ENCODE measurements at regions not wholly inside any gene's neighbourhood (a gene's known extent, or its start where the extent isn't known, plus 50 kb on each side); places are given as distances from the start of the nearest gene placed in this dataset.
"Not testable (repeated sequence)": the region's sequence is repeated elsewhere in the genome, so short reads cannot be mapped to it uniquely, and the experiment has no call there.

GRCh38 chr1:67584938-67585337, 100.1 kb upstream of the GADD45A start:
- no peak for DNase-seq (ENCODE audit: low read depth)

GRCh38 chr1:67586596-67586995, 98.4 kb upstream of the GADD45A start:
- no peak for DNase-seq (ENCODE audit: low read depth)

- no peak for DNase-seq (ENCODE audit: low read depth)
Observed at GRCh38 chr1:67588178-67588855, 96.7 kb upstream of the GADD45A start.

DNA sequence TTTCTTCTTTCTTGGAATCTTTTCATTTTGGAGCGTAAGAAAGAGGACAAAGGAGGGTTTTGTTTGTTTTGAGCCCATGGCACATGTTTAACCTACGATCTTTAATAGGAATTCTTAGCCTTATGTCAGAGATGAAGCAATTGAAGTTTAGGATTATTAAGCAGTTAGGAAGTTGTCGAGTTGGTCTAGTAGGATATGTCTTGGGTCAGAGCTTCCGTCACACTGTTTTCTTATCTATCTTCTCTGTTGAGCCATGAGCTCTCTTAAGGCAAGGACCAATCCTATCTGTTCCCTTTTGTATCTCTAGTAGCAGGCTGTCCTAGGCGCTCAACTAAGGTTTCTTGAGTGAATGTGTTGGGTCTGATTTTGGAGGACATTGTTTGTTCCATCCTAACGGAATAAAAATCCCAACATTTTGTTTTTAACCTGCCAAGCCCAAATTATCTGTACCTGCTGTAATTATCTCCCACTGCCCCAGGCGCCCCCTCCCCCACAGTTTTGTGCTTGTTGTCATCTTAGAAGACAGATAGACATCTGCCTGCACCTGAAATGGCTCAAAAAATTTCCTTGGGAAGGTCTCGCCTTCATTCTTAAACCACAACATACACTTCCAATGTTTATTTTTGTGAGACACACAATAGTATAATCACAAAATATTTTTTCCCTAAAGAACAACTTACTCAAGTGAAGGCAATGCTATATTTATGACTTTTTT, 95.3 kb upstream of the GADD45A start:
- no peak for DNase-seq (ENCODE audit: low read depth)

- no peak for DNase-seq (ENCODE audit: low read depth)
Observed at GRCh38 chr1:67590329-67590728, 94.7 kb upstream of the GADD45A start.

GRCh38 chr1:67594764-67595163, 90.2 kb upstream of the GADD45A start:
- no peak for DNase-seq (ENCODE audit: low read depth)

- no peak for DNase-seq (ENCODE audit: low read depth)
Observed at GRCh38 chr1:67596674-67597073, 88.3 kb upstream of the GADD45A start.

- DNase-seq (ENCODE audit: low read depth), result no peak
Observed at GRCh38 chr1:67597336-67597735, 87.7 kb upstream of the GADD45A start.

- no peak for DNase-seq (ENCODE audit: low read depth)
Observed at GRCh38 chr1:67599085-67599484, 85.9 kb upstream of the GADD45A start.

GRCh38 chr1:67601539-67601938, 83.5 kb upstream of the GADD45A start:
- no peak for DNase-seq (ENCODE audit: low read depth)

- DNase-seq (ENCODE audit: low read depth), result no peak
Observed at GRCh38 chr1:67601955-67602354, 83.0 kb upstream of the GADD45A start.

GRCh38 chr1:67604778-67605177, 80.2 kb upstream of the GADD45A start:
- DNase-seq (ENCODE audit: low read depth), result no peak

DNA sequence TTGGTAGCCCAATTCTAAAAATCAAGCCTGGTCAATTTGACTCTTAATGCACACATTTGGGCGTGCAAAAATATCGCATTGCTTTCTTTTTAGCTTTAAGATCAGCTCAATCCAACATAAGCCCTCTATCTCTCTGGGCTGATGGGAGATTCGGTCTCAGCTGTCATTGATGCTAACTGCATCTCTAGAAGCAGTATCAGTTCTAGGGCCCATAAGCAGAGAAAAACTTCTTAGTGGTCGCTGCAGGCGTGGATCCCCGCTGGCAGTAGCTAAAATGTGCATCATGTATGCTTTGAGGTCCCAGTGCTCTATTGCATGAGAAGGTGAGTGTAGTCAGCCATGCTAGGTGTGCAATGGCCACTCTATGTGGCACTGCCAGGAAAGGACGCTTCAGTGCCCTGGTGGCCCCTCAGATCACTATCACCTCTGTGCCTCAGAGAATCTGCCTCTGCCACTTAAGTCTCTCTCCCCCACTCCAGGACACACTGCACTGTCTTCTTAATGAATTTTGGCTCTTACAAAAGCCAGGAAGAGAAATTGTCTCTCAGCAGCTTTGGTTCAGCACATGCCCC, 79.7 kb upstream of the GADD45A start:
- DNase-seq (ENCODE audit: low read depth), result no peak

DNA sequence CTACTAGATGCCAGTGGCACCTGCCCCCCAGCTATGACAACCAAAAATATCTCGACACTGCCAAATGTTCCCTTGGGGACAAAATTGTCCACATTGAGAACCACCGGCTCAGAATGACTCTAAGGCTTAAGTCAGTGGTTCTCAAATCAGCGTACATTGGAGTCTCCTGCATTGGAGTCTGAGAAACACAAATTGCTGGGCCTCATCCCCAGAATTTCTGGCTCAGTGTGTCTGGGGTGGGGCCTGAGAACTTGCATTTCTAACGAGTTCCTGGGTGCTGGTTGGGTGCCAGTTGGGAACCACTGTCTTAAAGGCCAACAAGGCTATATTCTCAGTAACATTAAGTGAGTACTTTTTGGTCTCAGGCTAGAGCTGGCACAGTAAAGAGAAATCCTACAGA, 77.7 kb upstream of the GADD45A start:
- no peak for DNase-seq (ENCODE audit: low read depth)

- no peak for DNase-seq (ENCODE audit: low read depth)
Observed at GRCh38 chr1:67607699-67608098, 77.3 kb upstream of the GADD45A start.

GRCh38 chr1:67608661-67609576, 76.1 kb upstream of the GADD45A start:
- DNase-seq (ENCODE audit: low read depth), result no peak

DNA sequence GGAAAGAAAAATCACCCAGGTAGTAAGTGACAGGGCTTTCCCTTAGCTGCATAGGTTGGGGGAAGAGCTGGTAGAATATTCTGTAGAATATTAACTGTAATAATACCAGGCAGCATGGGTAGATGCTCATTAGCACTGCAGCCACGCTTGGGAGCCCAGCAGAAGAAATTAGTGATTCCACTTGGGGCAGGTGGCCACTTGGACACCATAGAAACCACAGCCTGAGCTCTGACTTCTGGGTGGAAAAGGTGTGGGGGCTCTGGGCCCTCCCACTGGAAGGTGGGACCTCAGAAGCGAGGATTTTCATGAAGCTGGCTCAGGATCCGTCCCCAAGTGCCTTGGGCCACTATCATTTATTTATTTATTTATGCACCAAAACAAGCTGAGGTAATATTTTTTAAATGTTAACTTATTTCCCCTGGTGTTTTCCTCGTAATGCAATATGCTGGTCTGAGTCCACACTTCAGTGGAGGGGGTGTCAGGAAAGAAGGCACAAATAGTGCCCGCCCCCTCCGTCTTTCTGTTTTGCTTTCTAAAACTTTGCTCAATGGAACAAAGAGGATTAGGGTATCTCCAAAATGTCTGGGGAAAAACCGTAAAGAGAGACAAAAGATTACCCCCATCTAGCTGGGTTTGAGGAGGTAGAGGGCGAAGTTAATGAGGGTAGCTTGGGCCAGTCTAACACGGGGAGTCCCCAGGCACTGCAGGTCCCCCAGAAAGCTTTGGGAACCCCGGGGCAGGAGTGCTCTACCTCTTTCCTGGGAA, 75.2 kb upstream of the GADD45A start:
- no peak for DNase-seq (ENCODE audit: low read depth)

- DNase-seq (ENCODE audit: low read depth), result no peak
Observed at GRCh38 chr1:67610450-67610849, 74.6 kb upstream of the GADD45A start.

DNA sequence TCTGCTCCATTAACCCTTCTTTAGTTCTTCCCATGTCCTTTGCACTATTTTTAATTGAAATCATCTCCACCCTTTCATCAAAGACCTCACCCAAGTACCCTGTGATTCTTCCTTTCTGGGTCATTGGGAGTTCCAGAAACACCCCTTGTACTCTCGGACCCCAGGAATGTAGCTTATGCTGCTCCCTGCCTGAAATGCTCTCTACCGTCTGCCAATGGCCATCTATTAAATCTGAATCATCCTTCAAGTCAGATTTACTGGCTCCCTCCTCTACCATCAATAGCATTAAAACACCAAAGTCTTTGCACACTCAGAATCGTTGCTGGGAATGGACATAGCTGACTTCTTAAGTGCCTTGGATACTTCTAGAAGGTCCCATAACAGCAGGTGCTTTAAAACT, 73.2 kb upstream of the GADD45A start:
- no peak for DNase-seq (ENCODE audit: low read depth)

GRCh38 chr1:67612788-67613241, 72.2 kb upstream of the GADD45A start:
- DNase-seq (ENCODE audit: low read depth), result no peak

GRCh38 chr1:67613479-67613878, 71.5 kb upstream of the GADD45A start:
- not testable (repeated sequence) for DNase-seq (ENCODE audit: low read depth)

DNA sequence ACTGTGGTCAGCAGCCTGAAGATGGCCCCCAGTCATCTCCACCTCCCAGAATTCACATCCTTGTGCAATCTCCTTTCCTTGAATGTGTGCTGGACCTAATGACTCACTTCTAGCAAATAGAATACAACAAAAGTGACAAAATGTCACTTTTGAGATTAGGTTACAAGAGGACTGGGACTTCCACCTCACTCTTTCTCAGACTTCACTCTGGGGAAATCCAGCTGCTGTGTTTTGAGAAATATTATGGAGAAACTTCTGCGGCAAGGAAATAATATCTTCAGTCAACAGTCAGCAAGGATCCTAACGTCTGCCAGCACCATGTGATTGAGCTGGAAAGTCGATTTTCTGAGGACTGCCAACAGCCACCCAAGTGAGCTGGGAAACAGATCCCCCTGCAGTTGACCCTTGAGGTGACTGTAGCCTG, 70.5 kb upstream of the GADD45A start:
- no peak for DNase-seq (ENCODE audit: low read depth)

All from activated gamma-delta T cell treated with anti-CD3 and anti-CD28 coated beads, Interleukin-2, amount 50 U/mL, for 16 hours (primary cell).